Panc1 (cell line): ENCODE measurements at regions not wholly inside any gene's neighbourhood (a gene's known extent, or its start where the extent isn't known, plus 50 kb on each side); places are given as distances from the start of the nearest gene placed in this dataset.

Experiments
- ATAC-seq: fragments of 200-7000 bp; cut with Tn5 transposase; 2 replicates; pipeline ENCODE4 v1.9.1; 2020; ENCODE audit warnings: mild to moderate bottlenecking, moderate library complexity
- BruUV-seq: library from RNA; stranded (reverse); fragments of 400-500 nt; replicated peaks from 2 replicates; lab custom pipeline; 2021; lab: Mats Ljungman, UMichigan
- CTCF ChIA-PET: fragments of 300-600 bp; sonication (Branson Sonifier 250); formaldehyde crosslinking; loops from one replicate; lab custom pipeline; 2022; ENCODE audit warnings: antibody characterized with exemption; lab: Charles Lee
- POLR2A ChIA-PET: fragments of 300-600 bp; sonication (Branson Sonifier 250); formaldehyde crosslinking; loops from one replicate; lab custom pipeline; 2022; ENCODE audit warnings: antibody characterized with exemption; lab: Charles Lee
- DNase-seq: peaks from one replicate; pipeline ENCODE4 v3.0.0-alpha.2; 2010; ENCODE audit warnings: low read depth, low spot score
- H3K27ac ChIP-seq: 2 replicates; pipeline ENCODE4 v1.5.1; 2011; ENCODE audit warnings: mild to moderate bottlenecking, low read length, inconsistent platforms
- H3K27me3 ChIP-seq: fragments of 200-500 bp; sonication (Bioruptor generic); 2 replicates; pipeline ENCODE4 v1.6.0; 2014; ENCODE audit warnings: low read length, inconsistent platforms; ENCODE audit not compliant: control insufficient read depth, insufficient read depth
- H3K36me3 ChIP-seq: fragments of 200-500 bp; sonication (Bioruptor generic); 2 replicates; pipeline ENCODE4 v1.5.1; 2014; ENCODE audit warnings: inconsistent platforms, mild to moderate bottlenecking, low read length, moderate library complexity; ENCODE audit not compliant: control insufficient read depth, insufficient read depth
- H3K4me1 ChIP-seq: 2 replicates; pipeline ENCODE4 v1.5.1; 2011; ENCODE audit warnings: inconsistent platforms, mild to moderate bottlenecking, low read length, moderate library complexity; ENCODE audit not compliant: control insufficient read depth, insufficient read depth
- H3K4me3 ChIP-seq, 2 experiments: 2 replicates each; pipeline ENCODE4 v1.5.1; 2011 to 2012; ENCODE audit warnings: low read depth in 2 of 2, low read length in 2 of 2, mild to moderate bottlenecking in 2 of 2, inconsistent platforms in 1 of 2, moderate library complexity in 1 of 2
- H3K9me3 ChIP-seq: fragments of 200-500 bp; sonication (Bioruptor generic); 2 replicates; pipeline ENCODE4 v1.5.1; 2014; ENCODE audit warnings: low read depth, mild to moderate bottlenecking, inconsistent platforms, low read length, moderate library complexity; ENCODE audit not compliant: control insufficient read depth, insufficient read depth
- CTCF ChIP-seq: fragments of 450-650 bp; IDR thresholded peaks from 2 replicates; pipeline ENCODE4 v1.5.1; 2017; ENCODE audit warnings: mild to moderate bottlenecking
- POLR2AphosphoS5 ChIP-seq: IDR thresholded peaks from 2 replicates; pipeline ENCODE4 v1.6.1; 2012; ENCODE audit warnings: mild to moderate bottlenecking, low read depth, low read length, moderate library complexity
- REST ChIP-seq, 2 experiments: IDR thresholded peaks; 2 replicates each; pipeline ENCODE4 v1.6.1; 2011 to 2012; ENCODE audit warnings: low read depth in 2 of 2, control low read depth in 1 of 2, low read length in 1 of 2, mild to moderate bottlenecking in 1 of 2, moderate library complexity in 1 of 2; ENCODE audit not compliant: insufficient read depth in 1 of 2
- SIN3A ChIP-seq: IDR thresholded peaks from 2 replicates; pipeline ENCODE4 v1.6.1; 2012; ENCODE audit warnings: low read depth, mild to moderate bottlenecking, low read length, moderate library complexity, borderline replicate concordance; ENCODE audit not compliant: insufficient read depth
- TCF7L2 ChIP-seq: IDR thresholded peaks from 2 replicates; pipeline ENCODE4 v1.6.1; 2011; ENCODE audit warnings: mild to moderate bottlenecking, low read depth, low read length, inconsistent platforms
- in situ Hi-C: cut with HindIII; loops from 2 replicates; pipeline ENCODE4 v1.10.0; 2016; ENCODE audit warnings: low sequenced_read_pairs, low pct_unique_long_range_greater_than_20kb
- intact Hi-C: fragments of 100-400 bp; cut with micrococcal nuclease; formaldehyde crosslinking; loops from one replicate; pipeline ENCODE4 v1.10.0; 2022; ENCODE audit not compliant: unreplicated experiment

GRCh38 chr12:114955414-114956014 lies 271.5 kb upstream of the TBX3 start:
- TF ChIP-seq TCF7L2 (no peak), CTCF (no peak), SIN3A (no peak), REST (IDR thresholded peaks at IDR 0.05; ENCODE audit: insufficient read depth in 1 of 2, low read depth in 2 of 2, low read length in 1 of 2) (no peak), POLR2AphosphoS5 (no peak)
- Histone ChIP-seq H3K4me3 (no peak overlapping the region), H3K27me3 (no peaks in the 10 kb centered on the region), H3K9me3 (no peaks in the 10 kb centered on the region), H3K27ac (no peak overlapping the region), H3K4me1 (no peaks in the 10 kb centered on the region), H3K36me3 (no peaks in the 10 kb centered on the region)
- BruUV-seq: no TSS peak
- ATAC-seq: no peak
- in situ Hi-C loops (no loop called here), intact Hi-C loops (no loop called here)
- CTCF ChIA-PET: no interaction called here
- POLR2A ChIA-PET: no interaction called here
- no peak for DNase-seq

- CTCF ChIA-PET: no interaction called here
- Histone ChIP-seq H3K27ac (no peak overlapping the region), H3K36me3 (no peaks in the 10 kb centered on the region), H3K4me1 (no peaks in the 10 kb centered on the region), H3K27me3 (no peaks in the 10 kb centered on the region), H3K9me3 (no peaks in the 10 kb centered on the region), H3K4me3 (no peak overlapping the region)
- BruUV-seq: no TSS peak
- in situ Hi-C loops (no loop called here), intact Hi-C loops (no loop called here)
- no peak for ATAC-seq
- POLR2A ChIA-PET: interaction anchor here (0.6 to 0.8 kb wide), 2 partner anchors 67 to 71 kb away, joined by 3 to 10 read pairs; no protein-coding TSS in a partner anchor
- no peak for DNase-seq
- TF ChIP-seq REST (IDR thresholded peaks at IDR 0.05; ENCODE audit: insufficient read depth in 1 of 2, low read depth in 2 of 2, low read length in 1 of 2): no peak
- TF ChIP-seq POLR2AphosphoS5: no peak
- TF ChIP-seq TCF7L2: no peak
- no peak for TF ChIP-seq CTCF
- TF ChIP-seq SIN3A: no peak
Measured at GRCh38 chr12:114954511-114955055, 270.6 kb upstream of the TBX3 start.
